Tibial artery (tissue), 4 donors: ENCODE measurements at regions not wholly inside any gene's neighbourhood (a gene's known extent, or its start where the extent isn't known, plus 50 kb on each side); places are given as distances from the start of the nearest gene placed in this dataset.
"Not testable (repeated sequence)": the region's sequence is repeated elsewhere in the genome, so short reads cannot be mapped to it uniquely, and the experiment has no call there.

Source experiments
- DNase-seq, 2 donors: peaks; one replicate each; pipeline ENCODE4 v3.0.0-alpha.2; 2019
- H3K27ac ChIP-seq, 2 donors: fragments of 200-600 bp; sonication (generic) in 1 of 2; 1 replicate in 1 of 2; 2 replicates in 1 of 2; pipeline ENCODE4 v1.5.1; 2018 to 2019; ENCODE audit warnings: mild to moderate bottlenecking in 1 of 2
- H3K27me3 ChIP-seq, 2 donors: fragments of 200-600 bp; sonication (generic) in 1 of 2; one replicate each; pipeline versions ENCODE4 v1.5.1 to v1.6.0; 2016 to 2019
- H3K36me3 ChIP-seq, 3 donors: fragments of 200-600 bp; sonication (generic) in 2 of 3; one replicate each; pipeline ENCODE4 v1.5.1; 2016 to 2019; ENCODE audit warnings: mild to moderate bottlenecking in 2 of 3
- H3K4me1 ChIP-seq, 4 donors: fragments of 200-600 bp; sonication (generic) in 2 of 4; 1 replicate in 3 of 4; 2 replicates in 1 of 4; pipeline ENCODE4 v1.5.1; 2016 to 2019
- H3K4me3 ChIP-seq, 2 donors: fragments of 200-600 bp; sonication (generic) in 1 of 2; 1 replicate in 1 of 2; 2 replicates in 1 of 2; pipeline ENCODE4 v1.5.1; 2018 to 2019; ENCODE audit warnings: mild to moderate bottlenecking in 2 of 2
- H3K9me3 ChIP-seq, 3 donors: fragments of 200-600 bp; sonication (generic) in 1 of 3; one replicate each; pipeline ENCODE4 v1.5.1; 2016 to 2019
- CTCF ChIP-seq, 2 experiments: fragments of 200-600 bp in 1 of 2; fragments of 450-650 bp in 1 of 2; IDR thresholded peaks; one replicate each; pipeline ENCODE4 v1.5.1; 2017 to 2019; ENCODE audit warnings: antibody characterized with exemption in 2 of 2, mild to moderate bottlenecking in 1 of 2, moderate library complexity in 1 of 2
- intact Hi-C: fragments of 100-400 bp; cut with DNase I; formaldehyde crosslinking; loops from one replicate; pipeline ENCODE4 v1.15.0; 2023; ENCODE audit warnings: low total_unique reads

GRCh38 chr10:130282492-130283218 lies 146.5 kb downstream of the GLRX3 start:
- H3K9me3 ChIP-seq = peaks cover 18 to 87% (median 72%) of the 10 kb centered on the region in 3 donors
- intact Hi-C loops = no loop called here
- no peaks in the 10 kb centered on the region for H3K36me3 ChIP-seq
- no peaks in the 10 kb centered on the region for H3K4me1 ChIP-seq
- no peak for TF ChIP-seq CTCF (IDR thresholded peaks at IDR 0.05)
- no peaks in the 10 kb centered on the region for H3K27me3 ChIP-seq
- no peak overlapping the region for H3K4me3 ChIP-seq
- DNase-seq = no peak
- no peak overlapping the region for H3K27ac ChIP-seq

- intact Hi-C loops = no loop called here
- H3K36me3 ChIP-seq = no peaks in the 10 kb centered on the region
- DNase-seq = no peak
- H3K27ac ChIP-seq = no peak overlapping the region
- peaks cover 18 to 84% (median 71%) of the 10 kb centered on the region in 3 donors for H3K9me3 ChIP-seq
- TF ChIP-seq CTCF (IDR thresholded peaks at IDR 0.05) = no peak
- H3K4me3 ChIP-seq = no peak overlapping the region
- no peaks in the 10 kb centered on the region for H3K4me1 ChIP-seq
- no peaks in the 10 kb centered on the region for H3K27me3 ChIP-seq
These were observed 147.0 kb downstream of the GLRX3 start for GRCh38 chr10:130283219-130283545.

GRCh38 chr10:130295761-130296160 lies 159.6 kb downstream of the GLRX3 start:
- H3K4me3 ChIP-seq, H3K36me3 ChIP-seq, intact Hi-C loops, H3K27ac ChIP-seq, DNase-seq, H3K27me3 ChIP-seq, H3K4me1 ChIP-seq: not testable (repeated sequence)
- peaks cover 0 to 46% (median 38%) of the 10 kb centered on the region in 3 donors for H3K9me3 ChIP-seq

GRCh38 chr10:130300608-130301020 lies 164.4 kb downstream of the GLRX3 start:
- Histone ChIP-seq H3K27ac (peak overlapping the region; percentile 55 to 81), H3K9me3 (peaks cover 0 to 66% (median 49%) of the 10 kb centered on the region in 3 donors), H3K27me3 (no peaks in the 10 kb centered on the region), H3K36me3 (no peaks in the 10 kb centered on the region), H3K4me1 (peaks cover 0 to 5% (median 0%) of the 10 kb centered on the region in 4 donors), H3K4me3 (peak overlapping the region; percentile 50 to 60)
- intact Hi-C loops = no loop called here
- peak in 1 of 2 donors; percentile 68 for DNase-seq
- peak in 1 of 2 experiments; percentile 19 for TF ChIP-seq CTCF (IDR thresholded peaks at IDR 0.05)

- Histone ChIP-seq H3K27ac (peak overlapping the region; percentile 55 to 81), H3K27me3 (no peaks in the 10 kb centered on the region), H3K9me3 (peaks cover 0 to 65% (median 51%) of the 10 kb centered on the region in 3 donors), H3K36me3 (no peaks in the 10 kb centered on the region), H3K4me1 (peaks cover 0 to 5% (median 0%) of the 10 kb centered on the region in 4 donors), H3K4me3 (peak overlapping the region; percentile 50 to 60)
- intact Hi-C loops = no loop called here
- no peak for TF ChIP-seq CTCF (IDR thresholded peaks at IDR 0.05)
- peak; percentile 26 to 72 for DNase-seq
These were observed 165.1 kb downstream of the GLRX3 start for GRCh38 chr10:130301021-130301892.

GRCh38 chr10:130326954-130327353 lies 190.8 kb downstream of the GLRX3 start:
- TF ChIP-seq CTCF (IDR thresholded peaks at IDR 0.05) = no peak
- no peaks in the 10 kb centered on the region for H3K36me3 ChIP-seq
- H3K27ac ChIP-seq = no peak overlapping the region
- DNase-seq = no peak
- H3K27me3 ChIP-seq = no peaks in the 10 kb centered on the region
- no peak overlapping the region for H3K4me3 ChIP-seq
- intact Hi-C loops = no loop called here
- no peaks in the 10 kb centered on the region for H3K4me1 ChIP-seq
- peaks cover 0 to 5% (median 0%) of the 10 kb centered on the region in 3 donors for H3K9me3 ChIP-seq
